ENCODE measurements at regions not wholly inside any gene's neighbourhood (a gene's known extent, or its start where the extent isn't known, plus 50 kb on each side); places are given as distances from the start of the nearest gene placed in this dataset.

DNA sequence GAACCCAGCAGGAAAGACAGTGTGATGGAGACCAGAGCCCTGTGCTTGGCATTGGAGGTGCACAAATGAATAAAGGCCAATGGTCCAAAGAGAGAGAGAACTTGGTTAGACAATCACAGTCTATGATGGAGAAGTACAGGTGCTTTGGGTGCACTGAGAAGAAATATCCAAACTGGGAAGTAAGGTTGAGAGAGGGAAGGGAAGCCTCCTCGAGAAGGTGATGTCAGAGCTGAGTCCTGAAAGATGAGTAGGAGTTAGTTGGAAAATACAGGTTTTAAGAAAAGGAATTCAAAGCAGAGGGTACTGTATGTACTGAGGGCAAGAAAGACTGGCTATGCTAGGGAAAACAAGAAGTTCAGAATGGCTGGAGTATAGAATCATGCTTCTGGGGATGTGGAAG lies 94.1 kb upstream of the CD53 start:
- TF ChIP-seq TAF1 (IDR thresholded peaks at IDR 0.05; ENCODE audit: low read depth) = no peak
- no peak for TF ChIP-seq TEAD4 (IDR thresholded peaks at IDR 0.05)
- TF ChIP-seq EP300 (IDR thresholded peaks at IDR 0.05; ENCODE audit: borderline replicate concordance) = no peak
- TF ChIP-seq YY1 (IDR thresholded peaks at IDR 0.05; ENCODE audit: low read depth) = no peak
- no peak for TF ChIP-seq FOXM1 (IDR thresholded peaks at IDR 0.05; ENCODE audit: borderline replicate concordance, low read depth)
- no peak for TF ChIP-seq TCF12 (IDR thresholded peaks at IDR 0.05; ENCODE audit: low read depth)
- no peak for TF ChIP-seq NFIC (IDR thresholded peaks at IDR 0.05)
- TF ChIP-seq MAX (IDR thresholded peaks at IDR 0.05) = no peak
- TF ChIP-seq REST (IDR thresholded peaks at IDR 0.05; ENCODE audit: low read depth) = no peak
- TF ChIP-seq RAD21 (IDR thresholded peaks at IDR 0.05; ENCODE audit: low read depth) = no peak
- TF ChIP-seq EGR1 (IDR thresholded peaks at IDR 0.05) = no peak
- TF ChIP-seq ZBTB7A (IDR thresholded peaks at IDR 0.05; ENCODE audit: low read depth) = no peak
- no peak for TF ChIP-seq CEBPB (IDR thresholded peaks at IDR 0.05)
- no peak for TF ChIP-seq USF1 (IDR thresholded peaks at IDR 0.05)

- no peak for TF ChIP-seq EGR1 (IDR thresholded peaks at IDR 0.05)
- TF ChIP-seq CREB1 (IDR thresholded peaks at IDR 0.05; ENCODE audit: low read depth) = no peak
- TF ChIP-seq USF1 (IDR thresholded peaks at IDR 0.05) = no peak
- no peak for TF ChIP-seq NFIC (IDR thresholded peaks at IDR 0.05)
- TF ChIP-seq MAX (IDR thresholded peaks at IDR 0.05) = no peak
- no peak for TF ChIP-seq EP300 (IDR thresholded peaks at IDR 0.05; ENCODE audit: borderline replicate concordance)
- no peak for TF ChIP-seq TEAD4 (IDR thresholded peaks at IDR 0.05)
- TF ChIP-seq ZBTB7A (IDR thresholded peaks at IDR 0.05; ENCODE audit: low read depth) = no peak
- TF ChIP-seq REST (IDR thresholded peaks at IDR 0.05; ENCODE audit: low read depth) = no peak
- no peak for TF ChIP-seq RAD21 (IDR thresholded peaks at IDR 0.05; ENCODE audit: low read depth)
- no peak for TF ChIP-seq YY1 (IDR thresholded peaks at IDR 0.05; ENCODE audit: low read depth)
- no peak for TF ChIP-seq CEBPB (IDR thresholded peaks at IDR 0.05)
These were observed 95.7 kb upstream of the CD53 start for GRCh38 chr1:110777228-110777627.

- TF ChIP-seq MAX (IDR thresholded peaks at IDR 0.05) = no peak
- TF ChIP-seq YY1 (IDR thresholded peaks at IDR 0.05; ENCODE audit: low read depth) = no peak
- TF ChIP-seq RAD21 (IDR thresholded peaks at IDR 0.05; ENCODE audit: low read depth) = no peak
- TF ChIP-seq USF1 (IDR thresholded peaks at IDR 0.05) = no peak
- no peak for TF ChIP-seq EGR1 (IDR thresholded peaks at IDR 0.05)
- no peak for TF ChIP-seq TCF12 (IDR thresholded peaks at IDR 0.05; ENCODE audit: low read depth)
- TF ChIP-seq FOXM1 (IDR thresholded peaks at IDR 0.05; ENCODE audit: borderline replicate concordance, low read depth) = no peak
- TF ChIP-seq CEBPB (IDR thresholded peaks at IDR 0.05) = no peak
- TF ChIP-seq TEAD4 (IDR thresholded peaks at IDR 0.05) = no peak
- no peak for TF ChIP-seq CREB1 (IDR thresholded peaks at IDR 0.05; ENCODE audit: low read depth)
- no peak for TF ChIP-seq REST (IDR thresholded peaks at IDR 0.05; ENCODE audit: low read depth)
- no peak for TF ChIP-seq EP300 (IDR thresholded peaks at IDR 0.05; ENCODE audit: borderline replicate concordance)
- no peak for TF ChIP-seq TAF1 (IDR thresholded peaks at IDR 0.05; ENCODE audit: low read depth)
- TF ChIP-seq ZBTB7A (IDR thresholded peaks at IDR 0.05; ENCODE audit: low read depth) = no peak
- TF ChIP-seq NFIC (IDR thresholded peaks at IDR 0.05) = no peak
These were observed 98.5 kb upstream of the CD53 start for GRCh38 chr1:110774398-110774797.

- TF ChIP-seq MAX (IDR thresholded peaks at IDR 0.05) (no peak), YY1 (IDR thresholded peaks at IDR 0.05; ENCODE audit: low read depth) (no peak), REST (IDR thresholded peaks at IDR 0.05; ENCODE audit: low read depth) (no peak), TAF1 (IDR thresholded peaks at IDR 0.05; ENCODE audit: low read depth) (no peak), RAD21 (IDR thresholded peaks at IDR 0.05; ENCODE audit: low read depth) (no peak), TCF12 (IDR thresholded peaks at IDR 0.05; ENCODE audit: low read depth) (no peak), EGR1 (IDR thresholded peaks at IDR 0.05) (no peak), NFIC (IDR thresholded peaks at IDR 0.05) (no peak), USF1 (IDR thresholded peaks at IDR 0.05) (no peak), ZBTB7A (IDR thresholded peaks at IDR 0.05; ENCODE audit: low read depth) (no peak), TEAD4 (IDR thresholded peaks at IDR 0.05) (no peak), EP300 (IDR thresholded peaks at IDR 0.05; ENCODE audit: borderline replicate concordance) (no peak), CEBPB (IDR thresholded peaks at IDR 0.05) (no peak), CREB1 (IDR thresholded peaks at IDR 0.05; ENCODE audit: low read depth) (no peak), FOXM1 (IDR thresholded peaks at IDR 0.05; ENCODE audit: borderline replicate concordance, low read depth) (no peak)
These were observed 99.1 kb upstream of the KCNA3 start for GRCh38 chr1:110773813-110774212.
